ENCODE measurements at regions not wholly inside any gene's neighbourhood (a gene's known extent, or its start where the extent isn't known, plus 50 kb on each side); places are given as distances from the start of the nearest gene placed in this dataset.

DNA sequence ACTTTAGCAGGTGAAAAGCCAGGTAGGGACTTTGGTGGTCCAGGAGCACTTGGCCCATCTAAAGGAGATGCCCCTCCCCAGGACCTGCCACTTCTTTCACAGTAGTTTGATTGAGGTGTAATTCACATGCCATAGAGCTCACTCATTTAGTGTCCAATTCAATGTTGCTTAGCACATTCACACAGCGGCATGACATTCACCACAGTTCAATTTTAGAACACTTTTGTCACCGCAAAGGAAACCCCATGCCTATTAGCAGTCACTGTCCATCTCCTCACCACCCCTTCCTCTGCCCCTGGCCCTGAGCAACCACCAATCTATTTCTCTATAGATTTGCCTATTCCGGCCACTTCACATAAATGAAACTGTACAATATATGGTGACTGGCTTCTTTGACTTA, 211.6 kb upstream of the ZMIZ1 start:
- no peak overlapping the region for H3K9ac ChIP-seq (ENCODE audit: low read depth, low read length)
- H3K4me3 ChIP-seq (ENCODE audit: low read depth, low read length) = no peak overlapping the region
- H3K27me3 ChIP-seq (ENCODE audit: control insufficient read depth, insufficient read depth, low read length) = no peaks in the 10 kb centered on the region
- no peaks in the 10 kb centered on the region for H3K36me3 ChIP-seq (ENCODE audit: control insufficient read depth, insufficient read depth, low read length)
- H3K9me3 ChIP-seq (ENCODE audit: control insufficient read depth, insufficient read depth, low read length) = no peaks in the 10 kb centered on the region
- no peaks in the 10 kb centered on the region for H3K4me1 ChIP-seq (ENCODE audit: control insufficient read depth, insufficient read depth, low read length)

GRCh38 chr10:78859266-78859665, 209.5 kb upstream of the ZMIZ1 start:
- H3K4me1 ChIP-seq (ENCODE audit: control insufficient read depth, insufficient read depth, low read length) = no peaks in the 10 kb centered on the region
- no peaks in the 10 kb centered on the region for H3K9me3 ChIP-seq (ENCODE audit: control insufficient read depth, insufficient read depth, low read length)
- H3K36me3 ChIP-seq (ENCODE audit: control insufficient read depth, insufficient read depth, low read length) = no peaks in the 10 kb centered on the region
- no peak overlapping the region for H3K9ac ChIP-seq (ENCODE audit: low read depth, low read length)
- no peak overlapping the region for H3K4me3 ChIP-seq (ENCODE audit: low read depth, low read length)
- H3K27me3 ChIP-seq (ENCODE audit: control insufficient read depth, insufficient read depth, low read length) = no peaks in the 10 kb centered on the region

DNA sequence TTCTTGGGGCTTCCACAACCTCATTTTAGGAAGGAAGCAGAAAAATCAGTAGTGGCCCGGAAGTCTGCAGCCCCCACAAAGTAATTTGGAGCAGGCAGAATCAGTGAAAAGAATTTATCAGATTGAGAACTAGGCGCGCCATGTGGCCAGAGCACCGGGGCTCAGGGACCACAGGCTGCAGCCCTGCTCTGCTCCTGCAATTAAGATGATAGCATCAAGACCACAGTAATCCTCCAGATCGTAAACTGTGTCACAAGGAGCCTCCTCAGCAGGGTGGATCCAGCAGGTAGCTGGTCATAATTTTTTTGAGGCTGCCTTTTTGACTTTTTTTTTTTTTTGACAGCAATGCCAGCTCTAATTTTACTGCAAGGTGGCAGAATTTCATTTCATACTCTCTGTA, 209.0 kb upstream of the ZMIZ1 start:
- no peaks in the 10 kb centered on the region for H3K27me3 ChIP-seq (ENCODE audit: control insufficient read depth, insufficient read depth, low read length)
- H3K4me1 ChIP-seq (ENCODE audit: control insufficient read depth, insufficient read depth, low read length) = no peaks in the 10 kb centered on the region
- H3K4me3 ChIP-seq (ENCODE audit: low read depth, low read length) = no peak overlapping the region
- no peak overlapping the region for H3K9ac ChIP-seq (ENCODE audit: low read depth, low read length)
- no peaks in the 10 kb centered on the region for H3K36me3 ChIP-seq (ENCODE audit: control insufficient read depth, insufficient read depth, low read length)
- no peaks in the 10 kb centered on the region for H3K9me3 ChIP-seq (ENCODE audit: control insufficient read depth, insufficient read depth, low read length)

- Histone ChIP-seq H3K27me3 (ENCODE audit: control insufficient read depth, insufficient read depth, low read length) (peaks cover 3% of the 10 kb centered on the region), H3K36me3 (ENCODE audit: control insufficient read depth, insufficient read depth, low read length) (no peaks in the 10 kb centered on the region), H3K9me3 (ENCODE audit: control insufficient read depth, insufficient read depth, low read length) (no peaks in the 10 kb centered on the region), H3K9ac (ENCODE audit: low read depth, low read length) (no peak overlapping the region), H3K4me1 (ENCODE audit: control insufficient read depth, insufficient read depth, low read length) (no peaks in the 10 kb centered on the region), H3K4me3 (ENCODE audit: low read depth, low read length) (no peak overlapping the region)
Measured at GRCh38 chr10:78860260-78860914, 208.4 kb upstream of the ZMIZ1 start.

DNA sequence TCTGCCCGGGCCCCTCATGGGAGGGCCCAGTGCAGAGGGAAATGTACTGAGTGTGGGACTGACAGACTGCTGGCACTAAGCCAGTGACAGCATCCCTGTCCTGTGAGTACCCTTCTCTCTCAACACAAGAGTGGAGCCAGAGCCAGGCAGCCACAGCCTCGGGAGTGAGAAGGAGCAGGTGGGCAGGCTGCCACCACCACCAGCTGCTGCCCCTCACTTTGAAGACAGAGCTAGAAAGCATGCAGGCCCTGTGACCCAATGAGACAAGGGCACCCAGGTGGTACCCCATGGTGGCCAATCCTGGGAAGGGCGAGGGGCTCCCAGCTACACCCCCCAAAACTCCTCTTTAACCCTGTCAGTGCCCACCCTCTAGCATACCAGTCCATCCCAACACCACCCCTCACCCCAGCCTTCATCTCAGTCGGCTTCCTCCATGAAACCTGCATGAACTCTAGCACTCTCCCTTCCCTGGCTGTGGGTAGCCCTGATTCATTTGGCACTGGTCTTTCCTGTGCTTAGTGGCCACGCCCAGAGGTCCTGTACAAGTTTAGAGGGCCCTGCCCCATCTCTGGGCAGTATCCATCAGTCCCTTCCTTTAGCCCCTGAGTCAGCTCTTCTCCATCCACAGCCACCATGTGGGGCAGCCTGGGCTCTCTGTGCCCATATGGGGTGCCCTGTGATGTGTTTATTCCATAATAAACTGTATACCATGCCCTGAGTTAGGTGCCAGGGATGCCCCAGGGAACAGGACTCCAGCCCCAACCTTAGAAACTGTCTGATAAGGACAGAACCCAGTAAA, 207.0 kb upstream of the ZMIZ1 start:
- Histone ChIP-seq H3K9ac (ENCODE audit: low read depth, low read length) (no peak overlapping the region), H3K36me3 (ENCODE audit: control insufficient read depth, insufficient read depth, low read length) (no peaks in the 10 kb centered on the region), H3K27me3 (ENCODE audit: control insufficient read depth, insufficient read depth, low read length) (peaks cover 3% of the 10 kb centered on the region), H3K4me3 (ENCODE audit: low read depth, low read length) (no peak overlapping the region), H3K4me1 (ENCODE audit: control insufficient read depth, insufficient read depth, low read length) (no peaks in the 10 kb centered on the region), H3K9me3 (ENCODE audit: control insufficient read depth, insufficient read depth, low read length) (no peaks in the 10 kb centered on the region)

DNA sequence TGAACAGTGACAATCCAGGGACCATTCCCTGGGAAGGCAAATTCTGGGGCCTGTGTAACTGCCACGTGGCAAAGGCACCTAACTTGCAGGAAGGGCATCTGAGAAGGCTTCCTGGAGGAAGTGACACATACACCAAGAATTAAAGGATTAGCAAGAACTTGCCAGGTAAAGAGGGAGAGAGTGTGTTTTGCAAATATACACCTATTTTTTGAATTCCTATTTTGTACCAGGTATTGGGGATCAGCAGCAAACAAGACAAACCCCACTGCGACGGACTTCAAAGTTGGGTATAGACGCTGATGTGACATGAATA, 206.5 kb upstream of the ZMIZ1 start:
- Histone ChIP-seq H3K4me3 (ENCODE audit: low read depth, low read length) (no peak overlapping the region), H3K9me3 (ENCODE audit: control insufficient read depth, insufficient read depth, low read length) (no peaks in the 10 kb centered on the region), H3K27me3 (ENCODE audit: control insufficient read depth, insufficient read depth, low read length) (peaks cover 3% of the 10 kb centered on the region), H3K9ac (ENCODE audit: low read depth, low read length) (no peak overlapping the region), H3K36me3 (ENCODE audit: control insufficient read depth, insufficient read depth, low read length) (no peaks in the 10 kb centered on the region), H3K4me1 (ENCODE audit: control insufficient read depth, insufficient read depth, low read length) (no peaks in the 10 kb centered on the region)

GRCh38 chr10:78863140-78863905, 205.4 kb upstream of the ZMIZ1 start:
- Histone ChIP-seq H3K27me3 (ENCODE audit: control insufficient read depth, insufficient read depth, low read length) (peaks cover 3% of the 10 kb centered on the region), H3K4me3 (ENCODE audit: low read depth, low read length) (no peak overlapping the region), H3K36me3 (ENCODE audit: control insufficient read depth, insufficient read depth, low read length) (no peaks in the 10 kb centered on the region), H3K9me3 (ENCODE audit: control insufficient read depth, insufficient read depth, low read length) (no peaks in the 10 kb centered on the region), H3K4me1 (ENCODE audit: control insufficient read depth, insufficient read depth, low read length) (no peaks in the 10 kb centered on the region), H3K9ac (ENCODE audit: low read depth, low read length) (no peak overlapping the region)

DNA sequence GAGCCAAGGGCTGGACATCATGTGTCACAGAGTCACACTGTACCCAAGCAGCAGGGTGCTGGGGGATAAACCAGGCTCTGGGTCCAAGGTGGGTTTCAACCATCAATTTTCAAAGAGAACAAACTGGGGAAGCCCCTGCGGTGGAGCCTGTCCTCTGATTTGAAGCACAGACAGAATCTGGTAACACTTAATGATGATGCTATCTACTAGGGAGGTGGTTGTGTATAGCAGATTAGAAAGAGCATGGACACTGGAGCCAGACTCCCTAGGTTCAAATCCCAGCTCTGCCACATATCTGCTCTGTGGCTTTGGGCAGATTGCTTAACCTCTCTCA, 204.9 kb upstream of the ZMIZ1 start:
- Histone ChIP-seq H3K36me3 (ENCODE audit: control insufficient read depth, insufficient read depth, low read length) (no peaks in the 10 kb centered on the region), H3K4me1 (ENCODE audit: control insufficient read depth, insufficient read depth, low read length) (no peaks in the 10 kb centered on the region), H3K9me3 (ENCODE audit: control insufficient read depth, insufficient read depth, low read length) (no peaks in the 10 kb centered on the region), H3K27me3 (ENCODE audit: control insufficient read depth, insufficient read depth, low read length) (peaks cover 3% of the 10 kb centered on the region), H3K4me3 (ENCODE audit: low read depth, low read length) (no peak overlapping the region), H3K9ac (ENCODE audit: low read depth, low read length) (no peak overlapping the region)

GRCh38 chr10:78864761-78865537, 203.8 kb upstream of the ZMIZ1 start:
- Histone ChIP-seq H3K9me3 (ENCODE audit: control insufficient read depth, insufficient read depth, low read length) (no peaks in the 10 kb centered on the region), H3K9ac (ENCODE audit: low read depth, low read length) (no peak overlapping the region), H3K4me3 (ENCODE audit: low read depth, low read length) (no peak overlapping the region), H3K4me1 (ENCODE audit: control insufficient read depth, insufficient read depth, low read length) (no peaks in the 10 kb centered on the region), H3K36me3 (ENCODE audit: control insufficient read depth, insufficient read depth, low read length) (no peaks in the 10 kb centered on the region), H3K27me3 (ENCODE audit: control insufficient read depth, insufficient read depth, low read length) (peaks cover 3% of the 10 kb centered on the region)

GRCh38 chr10:78865538-78865875, 203.3 kb upstream of the ZMIZ1 start:
- Histone ChIP-seq H3K27me3 (ENCODE audit: control insufficient read depth, insufficient read depth, low read length) (peaks cover 3% of the 10 kb centered on the region), H3K9ac (ENCODE audit: low read depth, low read length) (no peak overlapping the region), H3K4me1 (ENCODE audit: control insufficient read depth, insufficient read depth, low read length) (no peaks in the 10 kb centered on the region), H3K36me3 (ENCODE audit: control insufficient read depth, insufficient read depth, low read length) (no peaks in the 10 kb centered on the region), H3K4me3 (ENCODE audit: low read depth, low read length) (no peak overlapping the region), H3K9me3 (ENCODE audit: control insufficient read depth, insufficient read depth, low read length) (no peaks in the 10 kb centered on the region)

DNA sequence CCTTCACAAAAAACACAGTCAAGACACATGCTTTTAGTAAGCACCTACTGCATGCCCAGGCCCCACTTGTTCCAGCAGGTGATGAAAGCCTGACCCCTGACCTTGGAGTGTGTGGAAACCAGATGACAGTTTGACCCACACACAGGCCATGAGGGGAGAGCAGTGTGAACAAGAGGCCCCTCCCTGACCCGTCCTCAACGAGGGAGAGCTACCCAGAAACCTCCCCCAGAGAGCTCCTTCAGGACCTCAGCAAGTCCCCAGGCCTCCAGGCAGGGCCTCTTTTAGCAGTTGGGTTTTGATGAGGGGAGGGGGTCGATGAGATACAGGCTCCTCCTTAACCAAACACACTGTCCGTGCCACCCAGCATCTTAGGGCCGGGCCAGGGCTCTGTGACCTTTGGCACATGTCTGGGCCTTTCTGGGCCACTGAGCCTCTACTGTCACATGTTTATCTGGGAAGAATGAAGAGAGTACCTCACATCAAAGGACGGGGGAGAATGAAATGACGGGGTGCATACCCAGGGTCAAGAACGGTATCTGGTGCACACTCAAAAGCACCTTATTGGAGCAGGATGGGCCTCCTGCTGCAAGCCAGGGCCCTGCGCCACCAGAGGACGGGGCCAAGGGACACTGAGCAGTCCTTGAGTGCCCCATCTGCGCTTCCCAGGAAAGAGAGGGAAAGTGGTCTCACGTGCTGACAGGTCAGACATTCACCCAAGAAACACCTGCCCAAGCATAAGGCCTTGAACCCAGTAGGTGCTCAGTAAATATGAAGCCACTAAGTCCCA, 202.6 kb upstream of the ZMIZ1 start:
- no peak overlapping the region for H3K4me3 ChIP-seq (ENCODE audit: low read depth, low read length)
- H3K9ac ChIP-seq (ENCODE audit: low read depth, low read length) = no peak overlapping the region
- no peaks in the 10 kb centered on the region for H3K4me1 ChIP-seq (ENCODE audit: control insufficient read depth, insufficient read depth, low read length)
- no peaks in the 10 kb centered on the region for H3K9me3 ChIP-seq (ENCODE audit: control insufficient read depth, insufficient read depth, low read length)
- H3K36me3 ChIP-seq (ENCODE audit: control insufficient read depth, insufficient read depth, low read length) = no peaks in the 10 kb centered on the region
- H3K27me3 ChIP-seq (ENCODE audit: control insufficient read depth, insufficient read depth, low read length) = peaks cover 3% of the 10 kb centered on the region
